Activated naive CD8-positive, alpha-beta T cell treated with anti-CD3 and anti-CD28 coated beads, Interleukin-2, amount 10 ng/mL, durations not matched to agents 7 days and 5 days (primary cell): ENCODE measurements at regions not wholly inside any gene's neighbourhood (a gene's known extent, or its start where the extent isn't known, plus 50 kb on each side); places are given as distances from the start of the nearest gene placed in this dataset.

Experiments
- ATAC-seq: fragments of 150-1000 bp; cut with Tn5 transposase; one replicate; pipeline ENCODE4 v1.10.0; 2021; ENCODE audit warnings: low read depth, moderate library complexity
- POLR2A ChIA-PET: fragments of 350-600 bp; sonication (Branson Sonifier 250); formaldehyde crosslinking; loops from one replicate; lab custom pipeline; 2021; ENCODE audit warnings: antibody characterized with exemption; lab: Charles Lee
- DNase-seq: peaks from one replicate; pipeline ENCODE4 v3.0.0; 2021
- H3K27ac Mint-ChIP-seq: one replicate; pipeline ENCODE4 v1.8.0; 2022; ENCODE audit warnings: mild to moderate bottlenecking, mixed read lengths
- H3K27me3 Mint-ChIP-seq: one replicate; pipeline ENCODE4 v1.8.0; 2022; ENCODE audit warnings: mild to moderate bottlenecking, moderate library complexity, mixed read lengths
- H3K36me3 Mint-ChIP-seq: one replicate; pipeline ENCODE4 v1.8.0; 2021; ENCODE audit warnings: mild to moderate bottlenecking, mixed read lengths
- H3K4me1 Mint-ChIP-seq: one replicate; pipeline ENCODE4 v1.8.0; 2021; ENCODE audit warnings: mixed read lengths
- H3K4me3 Mint-ChIP-seq: one replicate; pipeline ENCODE4 v1.8.0; 2022; ENCODE audit warnings: mild to moderate bottlenecking, moderate library complexity, mixed read lengths
- H3K9me3 Mint-ChIP-seq: one replicate; pipeline ENCODE4 v1.8.0; 2021; ENCODE audit warnings: mixed read lengths

- Mint-ChIP-seq H3K4me3 (no peak overlapping the region), H3K27me3 (no peaks in the 10 kb centered on the region), H3K4me1 (no peaks in the 10 kb centered on the region), H3K36me3 (no peaks in the 10 kb centered on the region), H3K27ac (no peak overlapping the region), H3K9me3 (no peaks in the 10 kb centered on the region)
- DNase-seq (no peak), ATAC-seq (no peak)
- POLR2A ChIA-PET: no interaction called here
Observed at GRCh38 chr3:5791558-5791957, 604.1 kb downstream of the EDEM1 start.

GRCh38 chr3:5796541-5796940 lies 609.0 kb downstream of the EDEM1 start:
- POLR2A ChIA-PET: no interaction called here

GRCh38 chr3:5798809-5799208 lies 611.3 kb downstream of the EDEM1 start:
- H3K27ac Mint-ChIP-seq: no peak overlapping the region
- peaks cover 2% of the 10 kb centered on the region for H3K9me3 Mint-ChIP-seq
- POLR2A ChIA-PET: no interaction called here
- H3K36me3 Mint-ChIP-seq: no peaks in the 10 kb centered on the region
- no peak for ATAC-seq
- H3K27me3 Mint-ChIP-seq: no peaks in the 10 kb centered on the region
- H3K4me1 Mint-ChIP-seq: no peaks in the 10 kb centered on the region
- no peak overlapping the region for H3K4me3 Mint-ChIP-seq
- DNase-seq: no peak

More at GRCh38 chr3:5796541-5796940, 609.0 kb downstream of the EDEM1 start:
- no peak for ATAC-seq
- H3K27ac Mint-ChIP-seq: no peak overlapping the region
- H3K27me3 Mint-ChIP-seq: no peaks in the 10 kb centered on the region
- no peaks in the 10 kb centered on the region for H3K9me3 Mint-ChIP-seq
- no peaks in the 10 kb centered on the region for H3K4me1 Mint-ChIP-seq
- H3K4me3 Mint-ChIP-seq: no peak overlapping the region
- no peak for DNase-seq
- no peaks in the 10 kb centered on the region for H3K36me3 Mint-ChIP-seq

- Mint-ChIP-seq H3K9me3 (peaks cover 2% of the 10 kb centered on the region), H3K4me3 (no peak overlapping the region), H3K4me1 (no peaks in the 10 kb centered on the region), H3K36me3 (no peaks in the 10 kb centered on the region), H3K27ac (no peak overlapping the region), H3K27me3 (no peaks in the 10 kb centered on the region)
- POLR2A ChIA-PET: no interaction called here
- ATAC-seq: no peak
- no peak for DNase-seq
Observed at GRCh38 chr3:5799398-5799797, 611.9 kb downstream of the EDEM1 start.

- no peak overlapping the region for H3K4me3 Mint-ChIP-seq
- no peak overlapping the region for H3K27ac Mint-ChIP-seq
- peaks cover 2% of the 10 kb centered on the region for H3K9me3 Mint-ChIP-seq
- POLR2A ChIA-PET: no interaction called here
- no peaks in the 10 kb centered on the region for H3K27me3 Mint-ChIP-seq
- no peak for ATAC-seq
- no peaks in the 10 kb centered on the region for H3K4me1 Mint-ChIP-seq
- DNase-seq: no peak
- H3K36me3 Mint-ChIP-seq: no peaks in the 10 kb centered on the region
Observed at GRCh38 chr3:5800965-5801364, 613.5 kb downstream of the EDEM1 start.

- Mint-ChIP-seq H3K27me3 (no peaks in the 10 kb centered on the region), H3K36me3 (no peaks in the 10 kb centered on the region), H3K4me3 (no peak overlapping the region), H3K27ac (no peak overlapping the region), H3K4me1 (no peaks in the 10 kb centered on the region), H3K9me3 (peaks cover 2% of the 10 kb centered on the region)
- no peak for DNase-seq
- ATAC-seq: no peak
- POLR2A ChIA-PET: no interaction called here
Observed at GRCh38 chr3:5806192-5806591, 618.7 kb downstream of the EDEM1 start.

- ATAC-seq (no peak), DNase-seq (no peak)
- H3K27me3 Mint-ChIP-seq: no peaks in the 10 kb centered on the region
- H3K36me3 Mint-ChIP-seq: no peaks in the 10 kb centered on the region
- POLR2A ChIA-PET: no interaction called here
- no peak overlapping the region for H3K4me3 Mint-ChIP-seq
- no peak overlapping the region for H3K27ac Mint-ChIP-seq
- peaks cover 1% of the 10 kb centered on the region for H3K9me3 Mint-ChIP-seq
- no peaks in the 10 kb centered on the region for H3K4me1 Mint-ChIP-seq
Observed at GRCh38 chr3:5809586-5810246, 622.2 kb downstream of the EDEM1 start.

- Mint-ChIP-seq H3K4me3 (no peak overlapping the region), H3K4me1 (no peaks in the 10 kb centered on the region), H3K27ac (no peak overlapping the region), H3K9me3 (peaks cover 1% of the 10 kb centered on the region), H3K36me3 (no peaks in the 10 kb centered on the region), H3K27me3 (no peaks in the 10 kb centered on the region)
- POLR2A ChIA-PET: no interaction called here
- no peak for DNase-seq
- no peak for ATAC-seq
Observed at GRCh38 chr3:5811016-5811415, 623.5 kb downstream of the EDEM1 start.

- ATAC-seq (no peak), DNase-seq (no peak)
- Mint-ChIP-seq H3K27me3 (no peaks in the 10 kb centered on the region), H3K36me3 (no peaks in the 10 kb centered on the region), H3K4me1 (no peaks in the 10 kb centered on the region), H3K9me3 (peaks cover 1% of the 10 kb centered on the region), H3K4me3 (no peak overlapping the region), H3K27ac (no peak overlapping the region)
- POLR2A ChIA-PET: no interaction called here
Observed at GRCh38 chr3:5813521-5813920, 626.0 kb downstream of the EDEM1 start.

- Mint-ChIP-seq H3K9me3 (no peaks in the 10 kb centered on the region), H3K27me3 (no peaks in the 10 kb centered on the region), H3K4me3 (no peak overlapping the region), H3K36me3 (no peaks in the 10 kb centered on the region), H3K27ac (no peak overlapping the region), H3K4me1 (no peaks in the 10 kb centered on the region)
- POLR2A ChIA-PET: no interaction called here
- ATAC-seq (no peak), DNase-seq (no peak)
Observed at GRCh38 chr3:5822843-5823242, 635.3 kb downstream of the EDEM1 start.

GRCh38 chr3:5826467-5826866 lies 639.0 kb downstream of the EDEM1 start:
- POLR2A ChIA-PET: no interaction called here
- Mint-ChIP-seq H3K36me3 (no peaks in the 10 kb centered on the region), H3K9me3 (peaks cover 4% of the 10 kb centered on the region), H3K4me1 (no peaks in the 10 kb centered on the region), H3K27ac (no peak overlapping the region), H3K4me3 (no peak overlapping the region), H3K27me3 (no peaks in the 10 kb centered on the region)
- no peak for ATAC-seq
- DNase-seq: no peak

- ATAC-seq: no peak
- H3K27ac Mint-ChIP-seq: no peak overlapping the region
- DNase-seq: no peak
- H3K36me3 Mint-ChIP-seq: no peaks in the 10 kb centered on the region
- H3K4me3 Mint-ChIP-seq: no peak overlapping the region
- POLR2A ChIA-PET: no interaction called here
- H3K27me3 Mint-ChIP-seq: no peaks in the 10 kb centered on the region
- no peaks in the 10 kb centered on the region for H3K4me1 Mint-ChIP-seq
- H3K9me3 Mint-ChIP-seq: peaks cover 4% of the 10 kb centered on the region
Observed at GRCh38 chr3:5828251-5828650, 640.7 kb downstream of the EDEM1 start.

- H3K4me3 Mint-ChIP-seq: no peak overlapping the region
- H3K36me3 Mint-ChIP-seq: no peaks in the 10 kb centered on the region
- H3K4me1 Mint-ChIP-seq: no peaks in the 10 kb centered on the region
- H3K27ac Mint-ChIP-seq: no peak overlapping the region
- no peak for ATAC-seq
- POLR2A ChIA-PET: no interaction called here
- H3K27me3 Mint-ChIP-seq: no peaks in the 10 kb centered on the region
- H3K9me3 Mint-ChIP-seq: no peaks in the 10 kb centered on the region
- no peak for DNase-seq
Observed at GRCh38 chr3:5840056-5840455, 652.5 kb downstream of the EDEM1 start.

GRCh38 chr3:5841599-5841998 lies 654.1 kb downstream of the EDEM1 start:
- POLR2A ChIA-PET: no interaction called here
- H3K27ac Mint-ChIP-seq: no peak overlapping the region
- H3K4me1 Mint-ChIP-seq: no peaks in the 10 kb centered on the region
- no peaks in the 10 kb centered on the region for H3K36me3 Mint-ChIP-seq
- no peaks in the 10 kb centered on the region for H3K27me3 Mint-ChIP-seq
- no peak for ATAC-seq
- H3K9me3 Mint-ChIP-seq: no peaks in the 10 kb centered on the region
- no peak overlapping the region for H3K4me3 Mint-ChIP-seq
- DNase-seq: no peak

GRCh38 chr3:5846261-5846660 lies 658.8 kb downstream of the EDEM1 start:
- Mint-ChIP-seq H3K27me3 (no peaks in the 10 kb centered on the region), H3K27ac (no peak overlapping the region), H3K4me3 (no peak overlapping the region), H3K4me1 (no peaks in the 10 kb centered on the region), H3K36me3 (no peaks in the 10 kb centered on the region), H3K9me3 (no peaks in the 10 kb centered on the region)
- no peak for DNase-seq
- no peak for ATAC-seq
- POLR2A ChIA-PET: no interaction called here
